NCI-H2196 (cell line): ENCODE measurements at regions not wholly inside any gene's neighbourhood (a gene's known extent, or its start where the extent isn't known, plus 50 kb on each side); places are given as distances from the start of the nearest gene placed in this dataset.
"Not testable (repeated sequence)": the region's sequence is repeated elsewhere in the genome, so short reads cannot be mapped to it uniquely, and the experiment has no call there.

ENCODE experiments used
- DNase-seq: peaks from one replicate; lab custom pipeline; 2025; ENCODE audit not compliant: unreplicated experiment; lab: John Stamatoyannopoulos, UW

DNA sequence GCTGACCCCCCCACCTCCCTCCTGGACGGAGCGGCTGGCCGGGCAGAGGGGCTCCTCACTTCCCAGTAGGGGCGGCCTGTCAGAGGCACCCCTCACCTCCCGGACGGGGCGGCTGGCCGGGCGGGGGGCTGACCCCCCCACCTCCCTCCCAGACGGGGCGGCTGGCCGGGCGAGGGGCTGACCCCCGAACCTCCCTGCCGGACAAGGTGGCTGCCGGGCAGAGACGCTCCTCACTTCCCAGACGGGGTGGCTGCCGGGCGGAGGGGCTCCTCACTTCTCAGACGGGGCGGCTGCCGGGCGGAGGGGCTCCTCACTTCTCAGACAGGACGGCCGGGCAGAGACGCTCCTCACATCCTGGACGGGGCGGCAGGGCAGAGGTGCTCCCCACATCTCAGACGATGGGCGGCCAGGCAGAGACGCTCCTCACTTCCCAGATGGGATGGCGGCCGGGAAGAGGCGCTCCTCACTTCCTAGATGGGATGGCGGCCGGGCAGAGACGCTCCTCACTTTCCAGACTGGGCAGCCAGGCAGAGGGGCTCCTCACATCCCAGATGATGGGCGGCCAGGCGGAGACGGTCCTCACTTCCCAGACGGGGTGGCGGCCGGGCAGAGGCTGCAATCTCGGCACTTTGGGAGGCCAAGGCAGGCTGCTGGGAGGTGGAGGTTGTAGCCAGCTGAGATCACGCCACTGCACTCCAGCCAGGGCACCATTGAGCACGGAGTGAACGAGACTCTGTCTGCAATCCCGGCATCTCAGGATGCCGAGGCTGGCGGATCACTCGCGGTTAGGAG, 66.2 kb upstream of the PAPPA2 start:
- DNase-seq = not testable (repeated sequence)

DNA sequence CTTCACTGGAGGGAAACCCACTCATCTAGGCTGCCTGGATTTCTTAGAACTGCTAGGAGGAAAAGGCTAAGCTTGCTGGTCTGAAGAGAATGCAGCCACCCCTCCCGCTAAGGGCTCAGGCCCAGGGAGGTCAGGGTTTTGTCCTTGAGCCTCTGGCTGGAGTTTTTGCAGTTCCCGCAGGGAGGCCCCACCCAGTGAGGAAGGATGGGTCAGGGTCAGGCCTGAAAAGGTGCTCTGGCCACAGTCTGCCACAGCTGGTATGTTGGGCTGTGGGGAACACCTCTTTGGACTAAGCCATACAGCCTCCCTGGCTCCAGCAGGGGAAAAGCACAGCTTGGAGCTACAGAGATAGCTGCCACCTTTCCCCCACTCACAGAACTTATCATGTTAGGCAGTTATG, 71.4 kb upstream of the PAPPA2 start:
- DNase-seq = no peak

DNA sequence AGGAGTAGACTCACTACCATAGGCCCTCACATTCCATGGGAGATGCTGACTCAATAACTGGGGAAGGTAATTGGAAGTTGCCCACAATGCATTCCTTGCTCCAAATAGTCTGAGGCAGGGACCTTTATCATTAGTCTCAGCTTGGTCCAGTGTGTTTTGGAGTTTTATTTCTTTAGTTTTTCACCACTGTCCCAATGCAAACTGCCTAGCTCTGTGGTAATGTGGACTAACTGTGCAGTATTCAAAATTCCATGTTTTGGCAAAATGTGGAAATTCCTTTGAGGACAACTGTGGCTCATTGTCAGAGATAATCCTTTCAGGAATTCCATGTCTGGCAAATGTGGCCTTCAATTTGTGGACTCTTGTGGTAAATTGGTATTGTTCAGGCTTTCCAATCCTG, 78.1 kb upstream of the PAPPA2 start:
- DNase-seq = no peak

DNA sequence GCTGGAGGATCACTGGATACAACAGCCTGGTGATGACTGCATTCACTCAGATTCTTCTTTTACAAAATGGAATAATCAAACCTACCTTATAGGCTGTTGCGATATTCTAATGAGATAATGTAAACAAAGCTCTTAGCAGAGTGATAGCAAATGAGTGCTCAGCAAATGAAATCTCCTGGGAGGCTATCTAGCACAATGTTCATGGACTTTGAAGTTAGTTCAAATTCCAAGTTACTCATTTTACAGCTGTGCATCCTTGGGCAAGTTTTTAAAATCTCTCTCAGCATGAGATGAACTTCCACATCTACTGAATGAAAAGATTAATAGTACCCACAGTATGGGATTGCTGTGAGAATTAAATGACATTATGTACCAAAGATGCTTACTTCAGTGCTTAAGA, 80.8 kb upstream of the PAPPA2 start:
- no peak for DNase-seq

DNA sequence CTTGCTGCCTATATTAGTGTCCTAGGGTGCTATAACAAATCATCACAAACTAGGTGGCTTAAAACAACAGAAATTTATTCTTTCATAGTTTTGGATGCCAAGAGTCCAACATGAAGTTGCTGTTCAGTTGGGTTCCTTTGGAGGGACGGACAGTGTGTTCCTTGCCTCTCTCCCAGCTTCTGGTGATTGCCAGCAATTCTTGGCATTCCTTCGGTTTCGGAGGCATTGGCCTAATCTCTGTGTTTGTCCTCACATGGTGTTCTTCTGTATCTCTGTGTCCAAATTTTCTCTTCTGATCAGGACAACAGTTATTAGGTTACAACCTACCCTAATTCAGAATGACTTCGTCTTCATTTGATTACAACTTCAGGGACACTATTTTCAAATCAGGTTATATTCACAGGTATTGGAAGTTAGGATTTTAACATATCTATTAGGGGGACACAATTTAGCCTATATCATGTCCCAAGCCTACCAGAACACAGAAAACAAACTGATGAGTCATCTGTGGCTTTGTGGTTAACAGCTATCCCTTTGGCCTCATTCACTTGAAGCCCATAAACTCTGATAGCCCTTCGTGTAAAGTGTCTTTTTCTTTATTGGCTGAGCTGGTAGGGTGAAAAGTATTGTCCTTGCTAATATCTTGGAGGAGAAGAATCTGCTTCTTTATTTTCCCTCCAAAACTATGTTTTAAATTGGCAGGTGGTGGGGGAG, 83.2 kb upstream of the PAPPA2 start:
- no peak for DNase-seq

DNA sequence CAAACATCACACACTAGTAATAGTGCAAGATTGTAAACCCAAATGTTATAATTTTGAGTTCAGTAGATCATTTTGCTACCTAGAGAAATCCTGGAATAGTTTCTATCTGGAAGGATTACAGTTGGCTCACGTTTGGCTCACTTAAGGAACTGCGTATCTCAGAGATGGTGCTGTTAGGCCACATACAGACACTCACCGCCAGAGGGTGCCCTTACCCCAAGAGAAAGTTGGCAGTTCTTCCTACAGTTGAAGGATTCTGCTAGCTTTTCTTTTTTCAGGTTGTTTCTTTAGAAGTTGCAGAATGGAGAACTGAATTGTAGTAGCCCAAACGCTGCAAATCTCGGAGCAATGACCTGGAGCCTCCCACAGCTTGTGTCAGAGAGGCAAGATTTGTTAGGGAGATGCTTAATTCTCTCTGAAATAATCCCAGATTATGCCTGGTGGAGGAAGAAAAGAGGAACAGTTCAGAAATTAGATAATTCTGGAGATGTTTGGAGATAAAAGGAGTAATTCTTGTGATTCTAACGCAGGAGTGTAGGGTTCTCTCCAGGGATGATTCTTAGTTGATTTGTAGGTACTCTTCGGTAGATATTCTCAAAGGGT, 87.9 kb upstream of the PAPPA2 start:
- peak; percentile 64 for DNase-seq

DNA sequence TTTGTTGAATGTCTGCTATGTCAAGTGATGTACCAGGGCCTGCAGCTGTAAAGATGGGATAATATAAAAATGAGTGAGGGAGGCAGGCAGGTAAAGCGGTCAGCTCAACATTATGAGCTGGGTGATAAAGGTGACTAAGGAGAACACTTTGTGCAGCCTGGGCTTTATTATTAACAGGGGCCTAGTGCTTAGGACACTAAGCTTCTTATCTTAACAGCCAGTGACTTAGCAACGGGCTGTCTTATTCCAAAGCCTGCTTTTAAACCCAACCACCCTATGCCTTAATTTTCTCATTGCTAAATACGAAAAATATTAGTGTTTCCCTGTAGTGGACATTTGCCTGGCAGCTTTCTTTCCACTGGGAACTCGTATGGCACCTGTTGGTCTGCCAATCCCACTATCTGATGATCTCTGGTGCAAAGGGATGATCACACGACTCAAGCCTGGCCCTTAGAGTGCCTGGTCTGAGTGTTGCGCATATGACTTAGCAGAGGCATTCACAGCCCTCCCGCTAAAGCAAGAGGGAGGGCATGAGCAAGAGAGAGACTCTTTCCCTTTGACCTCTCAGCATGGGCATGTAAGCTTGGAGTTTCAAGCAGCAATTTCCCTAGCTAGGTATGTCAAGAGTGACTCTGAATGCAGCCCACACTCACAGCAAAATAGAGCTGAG, 98.6 kb upstream of the PAPPA2 start:
- DNase-seq = no peak

DNA sequence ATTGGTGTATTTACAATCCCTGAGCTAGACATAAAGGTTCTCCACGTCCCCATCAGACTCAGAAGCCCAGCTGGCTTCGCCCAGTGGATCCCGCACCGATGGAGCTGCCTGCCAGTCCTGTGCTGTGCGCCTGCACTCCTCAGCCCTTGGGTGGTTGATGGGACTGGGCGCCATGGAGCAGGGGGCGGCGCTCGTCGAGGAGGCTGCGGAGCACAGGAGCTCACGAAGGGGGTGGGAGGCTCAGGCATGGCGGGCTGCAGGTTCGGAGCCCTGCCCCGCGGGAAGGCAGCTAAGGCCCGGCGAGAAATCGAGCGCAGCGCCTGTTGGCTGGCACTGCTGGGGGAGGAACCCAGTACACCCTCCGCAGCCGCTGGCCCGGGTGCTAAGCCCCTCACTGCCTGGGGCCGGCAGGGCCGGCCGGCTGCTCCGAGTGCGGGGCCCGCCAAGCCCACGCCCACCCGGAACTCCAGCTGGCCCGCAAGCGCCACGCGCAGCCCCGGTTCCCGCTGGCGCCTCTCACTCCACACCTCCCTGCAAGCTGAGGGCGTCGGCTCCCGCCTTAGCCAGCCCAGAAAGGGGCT, 113.8 kb upstream of the PAPPA2 start:
- not testable (repeated sequence) for DNase-seq

DNA sequence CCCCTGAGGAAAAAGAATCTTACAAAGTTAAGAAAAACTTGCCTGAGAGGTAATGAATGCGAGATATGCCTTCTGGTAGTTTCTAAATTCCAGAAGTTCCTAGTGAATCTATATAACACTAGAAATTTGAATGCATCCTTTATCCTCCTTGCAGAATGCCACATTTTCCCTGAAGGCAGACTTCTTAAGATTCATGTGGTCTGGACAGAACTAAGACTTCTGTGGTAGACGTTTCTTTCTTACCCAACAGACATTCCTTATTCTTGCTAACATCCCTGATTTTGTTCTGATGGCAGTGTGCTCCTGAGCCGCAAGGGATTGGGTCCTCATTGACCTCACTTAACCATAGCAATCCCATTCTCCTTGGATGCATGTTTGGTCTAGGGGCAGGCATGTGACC, 121.3 kb upstream of the PAPPA2 start:
- no peak for DNase-seq

DNA sequence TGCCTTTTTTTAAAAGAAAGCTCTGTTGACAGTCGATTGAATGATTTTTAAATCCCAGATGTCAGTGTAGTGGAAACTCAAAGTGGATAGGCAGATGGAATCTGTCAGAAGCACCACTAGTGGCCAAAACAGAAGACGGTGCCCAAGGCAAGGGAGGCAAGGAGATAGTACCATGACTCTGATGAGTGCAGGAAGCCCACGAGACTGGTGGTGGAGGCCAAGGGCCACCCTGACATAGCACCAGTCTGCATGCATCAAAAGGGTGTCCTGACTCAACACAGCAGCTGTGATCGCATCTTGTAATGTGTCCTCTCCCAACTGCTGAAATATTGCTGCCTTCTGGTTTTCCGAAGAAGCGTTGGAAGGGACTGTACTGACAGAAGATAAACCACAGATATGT, 124.1 kb upstream of the PAPPA2 start:
- no peak for DNase-seq

DNA sequence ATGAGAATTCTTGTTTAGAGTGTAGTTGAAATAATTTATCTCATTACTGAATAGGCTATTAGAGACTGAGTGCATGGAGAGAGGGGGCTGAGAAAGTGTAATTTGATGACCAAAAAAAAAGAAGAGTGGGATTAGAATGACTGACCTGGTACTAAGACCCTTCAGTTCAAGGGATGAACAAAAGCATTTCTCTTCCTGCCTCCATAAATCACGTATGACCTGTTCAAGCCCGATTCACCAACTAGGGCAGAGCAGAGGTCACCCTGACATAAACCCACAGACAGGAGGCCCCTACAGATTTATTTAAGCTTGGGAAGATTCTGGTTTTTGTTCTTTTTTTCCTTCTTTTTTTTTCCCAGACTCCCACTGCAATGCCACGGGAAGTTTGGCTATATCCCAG, 123.7 kb upstream of the COP1 start:
- DNase-seq = no peak

DNA sequence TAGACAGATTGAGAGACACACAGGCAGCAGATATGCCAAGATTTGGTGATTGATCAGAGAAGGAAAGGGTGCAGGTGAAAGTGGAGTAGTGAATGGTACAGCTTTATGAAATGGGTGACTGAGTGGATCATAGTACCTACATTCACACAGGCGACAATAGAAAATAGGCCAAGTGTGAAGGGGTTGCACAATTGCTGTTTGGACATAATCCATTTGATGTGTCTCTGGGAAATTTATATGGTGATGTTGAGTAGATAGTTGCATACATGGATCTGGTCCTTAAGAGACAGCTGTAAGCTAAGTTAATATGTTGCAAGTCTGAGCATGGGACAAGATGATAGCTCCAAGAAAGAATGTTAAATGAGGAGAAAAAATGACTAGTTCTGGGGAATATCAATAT, 118.6 kb upstream of the COP1 start:
- DNase-seq = no peak

DNA sequence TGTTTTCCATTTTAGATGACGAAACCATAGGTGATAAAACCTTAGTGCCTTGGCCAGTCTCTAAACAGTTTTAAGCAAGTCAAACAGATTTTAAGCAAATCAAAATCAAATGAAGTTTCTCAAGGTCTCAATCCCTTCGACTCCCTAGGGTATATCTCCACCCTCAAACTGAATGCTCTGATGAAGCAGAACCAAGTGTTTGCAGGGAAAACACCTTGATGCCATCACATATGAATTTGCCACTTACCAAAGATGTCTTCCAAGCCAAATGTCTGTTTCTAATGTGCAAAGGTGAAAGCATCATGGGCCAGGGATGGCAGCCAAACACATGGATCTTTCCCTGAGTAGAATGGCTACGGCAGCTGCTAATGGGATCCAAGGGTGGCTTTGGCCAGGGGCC, 116.4 kb upstream of the COP1 start:
- DNase-seq = no peak

DNA sequence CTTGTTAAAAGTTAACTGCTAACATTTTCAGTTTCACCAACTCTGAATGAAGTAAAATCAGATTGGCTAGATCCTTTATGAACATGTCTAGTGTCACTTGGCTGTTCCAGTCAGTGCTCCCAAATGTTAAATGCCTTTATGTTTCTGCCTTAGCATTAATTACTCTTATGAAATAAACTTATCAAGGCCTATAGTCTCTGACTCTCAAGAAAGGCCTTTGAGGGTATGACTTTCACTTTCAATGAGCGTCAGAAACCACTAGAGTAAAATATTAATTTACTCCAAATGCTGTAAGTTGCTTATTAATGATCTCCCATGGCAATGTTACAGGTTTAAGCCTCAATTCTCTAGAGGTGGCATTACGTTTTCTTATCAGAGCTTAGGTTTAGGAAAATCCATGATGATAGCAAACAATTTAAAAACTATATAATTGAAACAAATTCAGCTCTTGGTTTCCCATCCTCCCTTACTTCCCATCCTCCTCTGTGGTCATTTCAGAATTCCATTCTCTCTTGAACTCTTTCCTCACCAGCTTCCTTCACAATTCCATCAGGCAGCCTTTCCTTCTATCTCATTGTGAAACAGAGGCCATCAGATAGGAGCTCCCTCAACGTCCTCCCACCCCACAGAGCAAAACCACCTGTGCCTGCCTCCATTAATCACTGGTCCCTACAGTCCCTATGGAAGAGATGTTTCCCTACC, 108.6 kb upstream of the COP1 start:
- DNase-seq = no peak

DNA sequence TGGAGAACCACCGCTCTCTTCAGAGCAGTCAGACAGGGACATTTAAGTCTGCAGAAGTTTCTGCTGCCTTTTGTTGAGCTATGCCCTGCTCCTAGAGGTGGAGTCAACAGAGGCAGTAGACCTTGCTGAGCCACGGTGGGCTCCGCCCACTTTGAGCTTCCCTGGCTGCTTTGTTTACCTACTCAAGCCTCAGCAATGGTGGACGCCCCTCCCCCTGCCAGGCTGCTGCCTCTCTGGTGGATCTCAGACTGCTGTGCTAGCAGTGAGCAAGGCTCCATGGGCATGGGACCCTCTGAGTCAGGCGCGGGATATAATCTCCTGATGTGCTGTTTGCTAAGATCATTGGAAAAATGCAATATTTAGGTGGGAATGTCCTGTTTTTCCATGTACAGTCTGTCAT, 89.5 kb upstream of the COP1 start:
- not testable (repeated sequence) for DNase-seq

DNA sequence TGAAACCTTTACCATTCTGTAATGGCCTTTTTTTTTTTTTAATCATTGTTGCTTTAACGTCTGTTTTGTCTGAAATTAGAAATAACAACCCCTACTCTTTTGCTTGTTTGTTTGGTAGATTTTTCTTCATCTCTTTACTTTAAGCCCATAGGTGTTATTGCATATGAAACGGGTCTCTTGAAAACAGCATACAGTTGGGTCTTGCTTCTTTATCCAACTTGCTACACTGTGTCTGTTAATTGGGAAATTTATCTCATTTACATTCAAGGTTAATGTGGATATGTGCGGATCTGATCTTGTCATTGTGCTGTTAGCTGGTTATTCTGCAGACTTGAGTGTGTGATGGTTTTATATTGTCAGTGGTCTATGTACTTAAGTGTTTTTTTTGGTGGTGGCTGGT, 78.9 kb upstream of the COP1 start:
- DNase-seq = no peak

DNA sequence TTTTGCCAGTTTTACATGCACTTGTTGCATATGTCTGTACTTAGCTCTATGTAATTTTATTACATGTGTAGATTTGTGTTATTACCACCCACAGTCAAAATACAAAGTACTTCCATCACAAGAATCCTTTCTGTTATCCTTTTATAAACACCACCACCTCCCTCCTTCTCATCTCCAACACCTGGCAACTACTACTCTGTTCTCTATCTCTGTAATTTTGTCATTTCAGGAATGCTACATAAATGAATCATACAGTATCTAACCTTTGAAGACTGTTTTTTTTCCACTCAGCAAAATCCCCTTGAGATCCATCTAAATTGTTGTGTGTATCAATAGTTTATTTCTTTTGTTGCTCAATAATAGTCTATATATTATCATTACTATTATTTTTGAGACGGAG, 64.5 kb upstream of the COP1 start:
- DNase-seq = no peak
